Mucosa of rectum (tissue), 2 donors: ENCODE measurements at regions not wholly inside any gene's neighbourhood (a gene's known extent, or its start where the extent isn't known, plus 50 kb on each side); places are given as distances from the start of the nearest gene placed in this dataset.
"Not testable (repeated sequence)": the region's sequence is repeated elsewhere in the genome, so short reads cannot be mapped to it uniquely, and the experiment has no call there.

ENCODE experiments used
- H3K27ac ChIP-seq, 2 donors: one replicate each; pipeline ENCODE4 v1.7.0; 2013; ENCODE audit warnings: inconsistent platforms in 2 of 2, low read depth in 2 of 2, low read length in 2 of 2
- H3K27me3 ChIP-seq, 2 donors: one replicate each; pipeline ENCODE4 v1.7.0; 2013; ENCODE audit warnings: low read length in 2 of 2; ENCODE audit not compliant: control insufficient read depth in 2 of 2, insufficient read depth in 2 of 2
- H3K36me3 ChIP-seq, 2 donors: one replicate each; pipeline ENCODE4 v1.7.0; 2013; ENCODE audit warnings: low read length in 2 of 2; ENCODE audit not compliant: control insufficient read depth in 2 of 2, insufficient read depth in 2 of 2
- H3K4me1 ChIP-seq, 2 donors: one replicate each; pipeline ENCODE4 v1.7.0; 2013; ENCODE audit warnings: low read length in 2 of 2, mild to moderate bottlenecking in 1 of 2; ENCODE audit not compliant: control insufficient read depth in 2 of 2, insufficient read depth in 2 of 2
- H3K4me3 ChIP-seq, 2 donors: one replicate each; pipeline ENCODE4 v1.7.0; 2013; ENCODE audit warnings: low read length in 2 of 2
- H3K9ac ChIP-seq, 2 donors: one replicate each; pipeline ENCODE4 v1.7.0; 2013; ENCODE audit warnings: low read length in 2 of 2, low read depth in 1 of 2, mild to moderate bottlenecking in 1 of 2
- H3K9me3 ChIP-seq, 2 donors: one replicate each; pipeline ENCODE4 v1.7.0; 2013; ENCODE audit warnings: low read length in 2 of 2; ENCODE audit not compliant: control insufficient read depth in 2 of 2
- donor health status: healthy.
- donor health status: Normal muscosa, but diverticular disease.

DNA sequence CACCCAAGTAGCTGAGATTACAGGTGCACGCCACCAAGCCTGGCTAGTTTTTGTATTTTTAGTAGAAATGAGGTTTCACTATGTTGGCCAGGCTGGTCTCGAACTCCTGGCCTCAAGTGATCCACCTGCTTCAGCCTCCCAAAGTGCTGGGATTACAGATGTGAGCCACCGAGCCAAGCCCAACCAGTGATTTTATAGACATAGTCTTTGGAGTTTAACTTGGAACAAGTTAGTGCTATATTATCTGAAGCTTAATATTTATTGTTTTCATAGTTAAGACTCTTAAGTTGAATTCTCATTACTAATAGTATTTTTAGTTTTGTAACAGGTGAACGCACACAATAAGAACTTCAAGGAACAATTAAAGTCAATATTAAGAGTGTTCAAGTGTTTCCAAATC, 122.1 kb downstream of the SPAG6 start:
- H3K36me3 ChIP-seq, H3K9ac ChIP-seq, H3K27me3 ChIP-seq, H3K27ac ChIP-seq, H3K4me3 ChIP-seq, H3K9me3 ChIP-seq, H3K4me1 ChIP-seq: not testable (repeated sequence)

DNA sequence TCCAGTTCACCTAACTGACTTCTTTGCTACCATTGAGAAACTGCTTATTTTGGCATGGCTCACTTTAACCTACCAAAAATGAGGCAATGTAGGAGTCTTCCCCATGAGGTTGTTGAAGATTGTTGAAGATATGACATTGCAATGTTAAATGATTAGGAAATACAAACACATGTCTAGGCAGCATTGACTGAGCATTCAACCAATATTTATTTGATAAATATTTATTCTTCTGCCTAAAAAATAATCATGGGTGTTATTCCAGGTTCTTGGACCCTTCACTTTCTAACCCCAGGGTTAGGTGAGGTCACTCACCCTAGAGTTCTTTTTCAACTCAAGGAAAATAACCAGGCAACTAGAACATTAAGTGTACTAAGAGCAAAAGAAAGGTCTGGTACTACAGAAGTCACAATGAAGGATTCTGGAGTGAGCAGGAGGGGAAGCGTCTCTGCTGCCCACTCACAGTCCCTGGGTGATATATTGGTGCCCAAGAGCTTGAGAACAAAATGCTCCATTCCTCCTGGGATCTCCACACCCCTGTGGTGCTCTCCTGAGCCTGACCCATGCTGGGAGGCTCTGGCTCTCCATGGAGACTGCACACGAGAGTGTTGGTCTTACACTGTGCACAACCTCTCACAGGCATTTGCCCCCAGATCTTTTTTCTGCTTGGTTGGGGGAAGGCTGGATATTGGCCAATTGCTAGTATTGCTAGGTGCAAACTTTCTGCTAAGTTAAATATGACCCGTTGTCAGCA, 123.4 kb downstream of the SPAG6 start:
- no peaks in the 10 kb centered on the region for H3K4me1 ChIP-seq
- no peak overlapping the region for H3K9ac ChIP-seq
- peaks cover 15 to 18% of the 10 kb centered on the region in 2 donors for H3K27me3 ChIP-seq
- no peaks in the 10 kb centered on the region for H3K9me3 ChIP-seq
- H3K36me3 ChIP-seq: no peaks in the 10 kb centered on the region
- H3K4me3 ChIP-seq: no peak overlapping the region
- no peak overlapping the region for H3K27ac ChIP-seq

DNA sequence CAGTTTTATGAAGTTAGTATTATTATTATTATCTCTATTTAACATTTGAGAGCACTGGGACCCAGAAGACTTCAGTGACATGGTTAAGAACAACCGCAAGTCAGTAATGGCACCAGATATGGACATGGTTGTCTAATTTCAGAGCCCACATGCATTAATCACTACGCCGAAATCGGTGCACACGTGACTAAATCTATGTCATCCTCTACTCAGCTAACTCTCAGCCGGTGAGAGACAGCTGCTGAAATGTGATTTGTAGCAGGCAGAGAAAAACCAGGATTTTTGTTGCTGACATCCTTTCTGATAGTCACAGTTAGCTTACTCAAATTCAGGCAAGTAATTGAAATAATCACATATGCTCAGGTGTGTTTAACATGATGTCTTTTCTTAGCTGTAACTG, 127.7 kb downstream of the SPAG6 start:
- no peak overlapping the region for H3K4me3 ChIP-seq
- H3K27me3 ChIP-seq: peaks cover 40 to 55% of the 10 kb centered on the region in 2 donors
- no peak overlapping the region for H3K9ac ChIP-seq
- no peaks in the 10 kb centered on the region for H3K36me3 ChIP-seq
- no peak overlapping the region for H3K27ac ChIP-seq
- no peaks in the 10 kb centered on the region for H3K9me3 ChIP-seq
- H3K4me1 ChIP-seq: peaks cover 0 to 8% of the 10 kb centered on the region in 2 donors

DNA sequence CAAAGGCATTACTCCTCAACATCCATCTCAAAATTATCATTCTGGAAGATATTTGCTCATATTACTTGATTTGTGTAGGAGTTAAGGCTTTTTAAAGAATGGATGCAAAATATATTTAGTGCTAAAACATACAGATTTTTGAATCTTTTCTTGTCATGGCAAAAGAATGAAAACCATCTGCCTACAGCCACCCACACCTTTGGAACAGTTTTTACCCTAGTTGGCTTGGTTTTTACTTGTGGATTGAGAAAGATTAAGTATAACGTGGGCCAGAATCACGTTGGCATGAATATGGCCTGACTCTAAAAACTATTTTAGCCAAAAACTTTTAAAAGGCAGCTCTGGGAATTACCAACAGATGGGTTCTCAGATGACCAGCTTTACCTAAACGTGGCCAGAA, 128.2 kb downstream of the SPAG6 start:
- H3K4me1 ChIP-seq: peaks cover 0 to 8% of the 10 kb centered on the region in 2 donors
- H3K9me3 ChIP-seq: no peaks in the 10 kb centered on the region
- no peaks in the 10 kb centered on the region for H3K36me3 ChIP-seq
- H3K27ac ChIP-seq: no peak overlapping the region
- H3K9ac ChIP-seq: no peak overlapping the region
- H3K4me3 ChIP-seq: no peak overlapping the region
- H3K27me3 ChIP-seq: peaks cover 40 to 56% of the 10 kb centered on the region in 2 donors

DNA sequence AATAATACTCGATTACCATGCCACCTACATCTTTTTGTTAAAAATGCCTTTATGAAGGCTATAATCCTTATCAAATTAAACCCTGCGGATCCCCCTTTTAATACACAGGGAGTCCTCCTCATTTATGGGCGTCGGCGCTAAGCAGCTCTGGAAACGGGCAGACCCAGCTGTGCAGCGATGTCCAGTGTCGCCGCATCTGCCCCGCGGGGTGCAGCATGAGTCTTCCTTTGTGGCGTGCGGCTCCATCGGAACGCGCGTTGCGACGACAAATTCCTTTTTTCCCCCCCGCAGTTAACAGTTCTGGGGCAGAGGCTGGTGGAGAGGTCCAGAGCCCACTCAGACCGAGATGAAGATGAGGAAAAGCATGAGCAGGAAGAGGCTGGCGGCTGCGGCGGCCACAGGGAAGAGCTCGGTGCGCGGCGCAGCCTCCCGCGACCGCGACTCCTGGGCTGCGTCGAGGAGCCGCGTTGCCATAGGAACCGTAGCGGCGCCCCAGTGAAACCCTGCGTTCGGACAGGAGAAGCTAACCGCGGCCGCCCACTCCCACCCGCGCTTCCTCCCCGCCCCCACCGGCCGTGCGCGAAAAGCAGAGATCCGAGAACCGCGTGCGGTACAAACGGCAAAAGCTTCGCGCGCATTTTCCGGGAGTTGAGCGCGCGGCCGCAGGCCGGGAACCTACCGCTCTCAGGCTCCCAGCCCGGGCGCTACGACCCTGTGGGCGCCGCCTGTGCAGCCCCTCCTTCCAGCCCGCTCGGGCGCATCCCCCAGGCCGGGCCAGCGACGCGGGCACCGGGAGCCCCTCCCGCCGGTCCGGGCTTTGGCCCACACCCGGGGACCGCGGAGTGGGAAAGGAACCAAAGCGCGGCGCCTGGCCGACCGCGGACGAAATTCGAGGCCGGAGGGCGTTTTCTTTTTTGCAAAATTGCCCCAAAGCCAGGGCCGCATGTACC, 130.6 kb downstream of the SPAG6 start:
- H3K4me1 ChIP-seq: peaks cover 2 to 8% of the 10 kb centered on the region in 2 donors
- peak overlapping the region; percentile 27 to 52 for H3K4me3 ChIP-seq
- no peak overlapping the region for H3K9ac ChIP-seq
- H3K9me3 ChIP-seq: no peaks in the 10 kb centered on the region
- H3K27ac ChIP-seq: no peak overlapping the region
- peaks cover 37 to 54% of the 10 kb centered on the region in 2 donors for H3K27me3 ChIP-seq
- no peaks in the 10 kb centered on the region for H3K36me3 ChIP-seq

DNA sequence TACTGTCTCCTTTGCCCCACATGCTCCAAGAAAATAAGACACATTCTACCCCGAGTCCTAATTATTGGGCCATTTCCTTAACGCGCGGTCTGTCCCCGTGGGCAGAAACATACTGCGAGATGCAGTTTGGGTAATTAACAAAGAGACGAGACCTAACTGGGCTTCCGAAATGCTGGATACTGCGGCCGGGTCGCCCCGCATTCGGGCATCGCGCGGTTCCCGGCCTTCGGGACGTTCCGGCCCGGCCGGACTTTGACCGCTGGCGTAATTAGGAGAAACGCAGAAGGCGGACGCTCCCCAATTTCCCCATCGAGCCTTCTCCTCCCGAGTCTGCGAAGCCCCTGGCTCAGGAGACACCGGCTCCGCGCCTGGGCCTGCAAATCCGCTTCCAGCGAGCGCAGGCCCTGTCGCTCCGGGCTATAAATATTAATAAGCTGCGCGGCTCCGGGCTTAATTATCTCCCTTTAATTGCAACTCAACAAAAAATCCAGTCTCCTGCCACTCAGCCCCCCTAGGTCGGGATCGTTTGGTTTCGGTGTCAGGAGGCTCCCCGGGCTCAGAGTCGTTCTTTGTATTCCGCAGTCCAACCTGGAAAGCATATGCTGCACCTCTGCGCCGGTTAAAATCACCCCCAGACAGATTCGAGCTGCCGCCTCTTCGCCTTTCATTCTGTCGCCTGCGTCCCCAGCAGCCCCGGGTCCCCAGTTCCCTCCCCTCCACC, 131.5 kb downstream of the SPAG6 start:
- H3K27me3 ChIP-seq: peaks cover 34 to 54% of the 10 kb centered on the region in 2 donors
- no peak overlapping the region for H3K27ac ChIP-seq
- H3K4me3 ChIP-seq: peak overlapping the region; percentile 27 to 52

DNA sequence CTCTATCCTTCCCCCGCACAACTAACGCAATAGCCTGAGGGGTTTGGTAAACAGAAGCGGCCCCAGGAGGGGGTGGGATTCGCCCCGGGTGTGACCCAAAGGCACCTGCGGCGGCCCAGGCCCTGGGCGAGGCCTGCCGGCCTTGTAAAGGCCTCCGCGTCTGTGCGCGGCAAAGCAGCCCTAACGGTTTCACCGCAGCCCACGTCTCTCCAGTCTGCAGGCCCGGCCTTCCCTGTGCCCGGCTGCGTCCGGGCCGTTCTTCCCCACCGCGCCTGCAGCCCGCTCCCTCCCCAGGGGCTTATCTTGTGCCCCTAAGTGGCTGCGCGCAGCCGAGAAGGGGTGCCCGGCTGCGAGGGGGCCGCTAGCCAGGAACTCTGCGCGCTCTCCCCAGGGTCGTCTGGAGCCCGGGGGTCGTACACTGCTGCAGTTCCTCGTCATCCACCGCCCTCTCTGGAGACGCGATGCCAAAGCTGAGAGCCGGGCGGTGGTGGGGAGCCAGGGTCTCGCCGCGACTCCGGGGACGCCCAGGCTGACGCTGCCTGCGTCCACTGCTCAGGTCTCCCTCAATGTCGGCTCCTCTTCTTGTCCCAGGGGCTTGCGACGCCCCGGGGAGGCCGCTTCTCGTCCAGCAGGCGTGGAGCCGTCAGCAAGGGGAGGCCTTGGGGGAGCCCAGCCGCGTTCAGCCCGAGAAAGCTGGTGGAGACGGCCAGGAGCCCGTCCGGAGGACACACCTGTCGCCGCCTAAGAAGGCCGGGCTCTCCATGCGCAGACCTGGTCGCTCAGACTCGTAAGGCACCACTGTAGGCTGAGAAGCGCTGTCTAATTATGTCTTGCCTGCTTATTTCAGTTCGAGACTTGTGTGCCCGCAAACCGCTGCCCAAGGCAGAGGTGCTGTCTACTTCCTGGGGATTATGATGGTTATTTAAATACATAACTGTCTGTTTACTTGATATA, 132.3 kb downstream of the SPAG6 start:
- H3K4me1 ChIP-seq: peaks cover 2 to 8% of the 10 kb centered on the region in 2 donors
- peaks cover 32 to 51% of the 10 kb centered on the region in 2 donors for H3K27me3 ChIP-seq
- H3K9me3 ChIP-seq: no peaks in the 10 kb centered on the region
- no peak overlapping the region for H3K4me3 ChIP-seq
- H3K36me3 ChIP-seq: no peaks in the 10 kb centered on the region
- no peak overlapping the region for H3K27ac ChIP-seq
- no peak overlapping the region for H3K9ac ChIP-seq

More for the DNA sequence above, 131.5 kb downstream of the SPAG6 start:
- Histone ChIP-seq H3K9ac (no peak overlapping the region), H3K4me1 (peaks cover 2 to 8% of the 10 kb centered on the region in 2 donors), H3K36me3 (no peaks in the 10 kb centered on the region), H3K9me3 (no peaks in the 10 kb centered on the region)

DNA sequence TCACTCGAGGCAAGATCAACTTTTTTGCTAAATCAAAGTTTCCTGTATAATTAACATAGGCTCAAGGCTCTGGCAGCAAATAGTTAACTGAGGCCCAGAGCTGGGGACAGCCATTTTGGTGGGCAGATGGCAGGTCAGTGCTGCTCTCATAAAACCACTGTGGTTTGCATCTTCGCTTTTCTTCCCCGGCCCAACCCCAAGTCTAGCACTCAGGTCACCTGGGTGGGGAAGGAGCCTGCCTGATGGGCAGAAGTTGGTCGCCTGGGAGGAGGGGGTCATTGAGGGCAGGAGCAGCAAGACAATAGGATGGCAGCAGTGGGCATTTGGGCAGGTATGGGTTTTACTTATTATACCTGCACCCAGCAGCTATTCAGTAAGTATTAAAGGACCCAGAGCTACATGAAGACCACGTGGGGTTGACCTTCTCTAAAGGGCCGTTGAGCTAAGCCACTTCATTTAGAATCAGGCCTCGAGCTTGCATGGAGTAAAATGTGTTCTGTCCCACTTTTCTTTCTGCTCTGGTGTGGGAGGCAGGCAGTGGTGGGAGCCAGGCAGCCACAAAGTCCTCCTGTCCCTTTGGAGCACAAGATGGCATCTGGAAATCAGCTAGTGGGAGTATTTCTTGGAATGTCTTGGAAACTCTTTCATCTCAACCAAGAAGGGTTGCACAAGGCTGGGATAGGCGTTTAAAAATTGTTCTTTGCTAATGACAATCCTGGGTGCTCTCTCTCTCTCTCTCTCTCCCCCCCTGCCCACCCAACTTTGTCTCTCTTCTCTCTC, 133.4 kb downstream of the SPAG6 start:
- Histone ChIP-seq H3K36me3 (no peaks in the 10 kb centered on the region), H3K27me3 (peaks cover 21 to 44% of the 10 kb centered on the region in 2 donors), H3K9me3 (no peaks in the 10 kb centered on the region), H3K4me3 (no peak overlapping the region), H3K4me1 (peaks cover 2 to 8% of the 10 kb centered on the region in 2 donors), H3K27ac (no peak overlapping the region), H3K9ac (no peak overlapping the region)

DNA sequence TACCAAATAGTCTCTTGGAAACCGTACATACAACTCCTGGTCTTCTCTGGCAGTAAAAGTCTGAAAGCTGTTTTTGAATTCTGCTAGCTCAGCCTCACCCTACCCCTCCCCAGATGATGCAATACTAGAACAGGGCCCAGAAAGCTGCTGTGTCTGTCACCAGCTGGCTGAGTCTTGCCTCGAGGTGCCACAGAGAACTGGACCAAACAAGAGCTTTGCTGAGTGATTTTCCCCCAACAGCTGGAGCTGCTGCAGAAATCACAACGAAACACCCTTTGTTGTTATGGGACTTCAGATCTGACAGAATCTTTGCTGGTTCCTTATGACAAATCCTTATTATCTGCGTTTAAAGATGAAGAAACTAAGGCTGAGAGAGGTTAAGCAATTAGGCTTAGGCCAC, 134.1 kb downstream of the SPAG6 start:
- H3K27ac ChIP-seq: no peak overlapping the region

More for the DNA sequence above, 134.1 kb downstream of the SPAG6 start:
- Histone ChIP-seq H3K27me3 (peaks cover 18 to 38% of the 10 kb centered on the region in 2 donors), H3K9me3 (no peaks in the 10 kb centered on the region), H3K36me3 (no peaks in the 10 kb centered on the region), H3K9ac (no peak overlapping the region), H3K4me1 (peaks cover 2 to 8% of the 10 kb centered on the region in 2 donors), H3K4me3 (no peak overlapping the region)
